GM21717 (cell line): ENCODE measurements at regions not wholly inside any gene's neighbourhood (a gene's known extent, or its start where the extent isn't known, plus 50 kb on each side); places are given as distances from the start of the nearest gene placed in this dataset.

ENCODE experiments used
- ATAC-seq: cut with Tn5 transposase; IDR thresholded peaks from one replicate; pipeline ENCODE4 v1.9.1; 2021; ENCODE audit warnings: mild to moderate bottlenecking, moderate library complexity; ENCODE audit not compliant: unreplicated experiment

- no peak for ATAC-seq
These were observed 250.8 kb downstream of the SOX4 start for GRCh38 chr6:21844120-21844917.

GRCh38 chr6:21845018-21845417 lies 251.5 kb downstream of the SOX4 start:
- no peak for ATAC-seq

GRCh38 chr6:21845439-21846140 lies 252.0 kb downstream of the SOX4 start:
- ATAC-seq: no peak

GRCh38 chr6:21846541-21847451 lies 253.2 kb downstream of the SOX4 start:
- no peak for ATAC-seq

GRCh38 chr6:21847711-21848480 lies 254.3 kb downstream of the SOX4 start:
- ATAC-seq: no peak

- ATAC-seq: no peak
These were observed 257.1 kb downstream of the SOX4 start for GRCh38 chr6:21850691-21851090.

GRCh38 chr6:21855811-21856455 lies 262.4 kb downstream of the SOX4 start:
- ATAC-seq: no peak

- no peak for ATAC-seq
These were observed 262.9 kb downstream of the SOX4 start for GRCh38 chr6:21856456-21856825.

- no peak for ATAC-seq
These were observed 263.3 kb downstream of the SOX4 start for GRCh38 chr6:21856844-21857243.

- ATAC-seq: no peak
These were observed 264.5 kb downstream of the SOX4 start for GRCh38 chr6:21858076-21858475.

GRCh38 chr6:21859193-21859735 lies 265.7 kb downstream of the SOX4 start:
- no peak for ATAC-seq

- no peak for ATAC-seq
These were observed 268.4 kb downstream of the SOX4 start for GRCh38 chr6:21861942-21862341.

GRCh38 chr6:21864206-21864605 lies 270.7 kb downstream of the SOX4 start:
- no peak for ATAC-seq

GRCh38 chr6:21868226-21868625 lies 274.7 kb downstream of the SOX4 start:
- no peak for ATAC-seq

GRCh38 chr6:21869085-21869771 lies 275.7 kb downstream of the SOX4 start:
- ATAC-seq: no peak

GRCh38 chr6:21870076-21870730 lies 276.7 kb downstream of the SOX4 start:
- no peak for ATAC-seq

- ATAC-seq: no peak
These were observed 278.3 kb downstream of the SOX4 start for GRCh38 chr6:21871831-21872230.

- no peak for ATAC-seq
These were observed 279.2 kb downstream of the SOX4 start for GRCh38 chr6:21872749-21873148.

GRCh38 chr6:21873562-21873961 lies 280.0 kb downstream of the SOX4 start:
- no peak for ATAC-seq
